Uterus (tissue), 3 donors: ENCODE measurements at regions not wholly inside any gene's neighbourhood (a gene's known extent, or its start where the extent isn't known, plus 50 kb on each side); places are given as distances from the start of the nearest gene placed in this dataset.

ENCODE experiments used
- DNase-seq, 2 donors: peaks; one replicate each; pipeline ENCODE4 v3.0.0-alpha.2; 2019 to 2020
- H3K27ac ChIP-seq, 2 donors: fragments of 200-600 bp; sonication (generic); 1 replicate in 1 of 2; 2 replicates in 1 of 2; pipeline ENCODE4 v1.5.1; 2016 to 2018
- H3K27me3 ChIP-seq, 2 donors: fragments of 200-600 bp; sonication (generic); one replicate each; pipeline ENCODE4 v1.5.1; 2018 to 2019; ENCODE audit warnings: control low read depth in 1 of 2
- H3K36me3 ChIP-seq, 2 donors: fragments of 200-600 bp; sonication (generic); one replicate each; pipeline ENCODE4 v1.5.1; 2019; ENCODE audit warnings: control low read depth in 1 of 2
- H3K4me1 ChIP-seq, 2 donors: fragments of 200-600 bp; sonication (generic); one replicate each; pipeline ENCODE4 v1.5.1; 2018 to 2019; ENCODE audit warnings: control low read depth in 1 of 2
- H3K4me3 ChIP-seq, 2 donors: fragments of 200-600 bp; sonication (generic); 1 replicate in 1 of 2; 2 replicates in 1 of 2; pipeline ENCODE4 v1.5.1; 2018 to 2019; ENCODE audit warnings: mild to moderate bottlenecking in 1 of 2
- H3K9me3 ChIP-seq, 2 donors: fragments of 200-600 bp; sonication (generic); one replicate each; pipeline ENCODE4 v1.5.1; 2019; ENCODE audit warnings: control low read depth in 1 of 2
- CTCF ChIP-seq, 4 experiments: fragments of 200-600 bp in 2 of 4; fragments of 450-650 bp in 2 of 4; sonication (generic) in 2 of 4; IDR thresholded peaks; one replicate each; pipeline ENCODE4 v1.5.1; 2016 to 2019; ENCODE audit warnings: antibody characterized with exemption in 4 of 4, mild to moderate bottlenecking in 2 of 4, moderate library complexity in 1 of 4
- POLR2A ChIP-seq, 2 donors: fragments of 450-650 bp; IDR thresholded peaks; one replicate each; pipeline ENCODE4 v1.6.1; 2016; ENCODE audit warnings: antibody characterized with exemption in 2 of 2, mild to moderate bottlenecking in 1 of 2, moderate library complexity in 1 of 2
- intact Hi-C: fragments of 100-400 bp; cut with DNase I; formaldehyde crosslinking; loops from one replicate; pipeline ENCODE4 v1.15.1; 2023; ENCODE audit warnings: low total_unique reads
- donor health status: DM: yes; HTN: yes; CAD: no.

GRCh38 chr5:117094114-117094815 is 519.6 kb upstream of the SEMA6A start:
- Histone ChIP-seq H3K27me3 (no peaks in the 10 kb centered on the region), H3K27ac (no peak overlapping the region), H3K36me3 (no peaks in the 10 kb centered on the region), H3K4me3 (no peak overlapping the region), H3K4me1 (no peaks in the 10 kb centered on the region), H3K9me3 (no peaks in the 10 kb centered on the region)
- intact Hi-C loops = no loop called here
- no peak for DNase-seq
- TF ChIP-seq POLR2A (IDR thresholded peaks at IDR 0.05) (no peak), CTCF (IDR thresholded peaks at IDR 0.05) (no peak)

GRCh38 chr5:117093653-117094052 is 519.0 kb upstream of the SEMA6A start:
- Histone ChIP-seq H3K36me3 (no peaks in the 10 kb centered on the region), H3K9me3 (no peaks in the 10 kb centered on the region), H3K27ac (no peak overlapping the region), H3K4me3 (no peak overlapping the region), H3K27me3 (no peaks in the 10 kb centered on the region), H3K4me1 (no peaks in the 10 kb centered on the region)
- TF ChIP-seq CTCF (IDR thresholded peaks at IDR 0.05) (no peak), POLR2A (IDR thresholded peaks at IDR 0.05) (no peak)
- intact Hi-C loops = no loop called here
- no peak for DNase-seq

DNA sequence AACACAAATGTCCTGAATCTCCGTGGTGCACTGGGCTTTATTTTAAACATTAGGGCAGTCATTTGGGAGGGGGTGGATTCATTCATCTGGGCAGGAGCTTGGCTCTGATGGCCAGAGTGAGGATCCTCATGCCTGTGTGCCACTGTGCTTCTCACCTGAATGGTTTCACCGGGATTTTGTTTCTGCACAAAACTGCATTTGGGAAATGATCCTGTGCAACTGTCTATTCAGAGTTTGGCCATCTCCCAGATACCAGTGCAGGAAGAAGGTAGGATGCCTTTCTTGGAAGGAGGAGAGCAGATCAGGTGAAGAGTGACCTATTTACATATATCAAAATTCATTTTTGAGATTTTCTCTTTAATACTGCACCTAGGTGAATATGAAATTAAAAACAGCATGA is 514.4 kb upstream of the SEMA6A start:
- intact Hi-C loops = no loop called here
- Histone ChIP-seq H3K27me3 (no peaks in the 10 kb centered on the region), H3K4me3 (no peak overlapping the region), H3K36me3 (no peaks in the 10 kb centered on the region), H3K9me3 (no peaks in the 10 kb centered on the region), H3K4me1 (no peaks in the 10 kb centered on the region), H3K27ac (no peak overlapping the region)
- TF ChIP-seq CTCF (IDR thresholded peaks at IDR 0.05) = no peak
- TF ChIP-seq POLR2A (IDR thresholded peaks at IDR 0.05) = no peak
- no peak for DNase-seq

GRCh38 chr5:117088176-117088575 is 513.6 kb upstream of the SEMA6A start:
- DNase-seq = no peak
- TF ChIP-seq POLR2A (IDR thresholded peaks at IDR 0.05) = no peak
- no peak for TF ChIP-seq CTCF (IDR thresholded peaks at IDR 0.05)
- intact Hi-C loops = no loop called here
- H3K27ac ChIP-seq = no peak overlapping the region
- no peaks in the 10 kb centered on the region for H3K4me1 ChIP-seq
- no peaks in the 10 kb centered on the region for H3K27me3 ChIP-seq
- no peak overlapping the region for H3K4me3 ChIP-seq
- no peaks in the 10 kb centered on the region for H3K36me3 ChIP-seq
- no peaks in the 10 kb centered on the region for H3K9me3 ChIP-seq

DNA sequence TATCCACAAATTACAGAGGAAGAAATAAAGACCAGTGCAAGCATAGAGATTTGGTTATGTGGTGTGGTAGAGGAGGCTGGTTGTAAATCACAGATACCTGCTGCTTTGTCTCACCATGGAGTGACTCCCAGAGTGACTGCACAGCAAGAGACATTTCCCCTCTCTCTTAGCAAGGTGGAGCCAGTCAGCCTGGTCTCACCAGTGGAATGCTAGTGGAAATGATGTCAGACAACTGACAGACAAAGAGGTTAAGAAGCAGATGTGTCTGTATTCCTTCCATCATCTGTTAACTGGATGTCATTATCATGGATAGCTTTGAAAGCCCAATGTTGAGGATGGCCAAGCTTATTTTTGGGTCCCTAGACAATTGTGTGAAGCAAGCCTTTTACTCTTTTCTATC is 509.4 kb upstream of the SEMA6A start:
- H3K4me1 ChIP-seq = no peaks in the 10 kb centered on the region
- H3K27me3 ChIP-seq = no peaks in the 10 kb centered on the region
- intact Hi-C loops = no loop called here
- no peak overlapping the region for H3K27ac ChIP-seq
- no peaks in the 10 kb centered on the region for H3K36me3 ChIP-seq
- H3K4me3 ChIP-seq = no peak overlapping the region
- no peaks in the 10 kb centered on the region for H3K9me3 ChIP-seq
- no peak for DNase-seq
- TF ChIP-seq POLR2A (IDR thresholded peaks at IDR 0.05) = no peak
- TF ChIP-seq CTCF (IDR thresholded peaks at IDR 0.05) = no peak
